GM12878 (cell line): ENCODE measurements at regions not wholly inside any gene's neighbourhood (a gene's known extent, or its start where the extent isn't known, plus 50 kb on each side); places are given as distances from the start of the nearest gene placed in this dataset.

Source experiments
- ATF2 ChIP-seq: IDR thresholded peaks from 2 replicates; pipeline ENCODE4 v1.6.1; 2012; ENCODE audit warnings: low read length, inconsistent platforms
- ATF3 ChIP-seq: IDR thresholded peaks from 2 replicates; pipeline ENCODE4 v1.6.1; 2011; ENCODE audit warnings: low read depth, mild to moderate bottlenecking, low read length, moderate library complexity, borderline replicate concordance; ENCODE audit errors: extremely low read depth
- BACH1 ChIP-seq: fragments of 450-650 bp; IDR thresholded peaks from 2 replicates; pipeline ENCODE4 v1.6.1; 2017; ENCODE audit warnings: mild to moderate bottlenecking, borderline replicate concordance
- CEBPB ChIP-seq, 2 experiments: fragments of 150-350 bp in 1 of 2; IDR thresholded peaks; 2 replicates each; pipeline ENCODE4 v1.6.1; 2012 to 2014; ENCODE audit warnings: low read depth in 2 of 2, low read length in 2 of 2, borderline replicate concordance in 1 of 2, inconsistent platforms in 1 of 2
- E2F4 ChIP-seq: IDR thresholded peaks from 2 replicates; pipeline ENCODE4 v1.6.1; 2012; ENCODE audit warnings: low read depth, low read length, improper control_type of control experiment
- EZH2 ChIP-seq: IDR thresholded peaks from 2 replicates; pipeline ENCODE4 v1.6.1; 2012; ENCODE audit warnings: low read depth, mild to moderate bottlenecking, control low read depth, inconsistent platforms, low read length, borderline replicate concordance; ENCODE audit not compliant: control insufficient read depth
- FOXM1 ChIP-seq: IDR thresholded peaks from 2 replicates; pipeline ENCODE4 v1.6.1; 2012; ENCODE audit warnings: low read depth, mild to moderate bottlenecking, inconsistent platforms, low read length, moderate library complexity
- JUNB ChIP-seq: IDR thresholded peaks from 2 replicates; pipeline ENCODE4 v1.6.1; 2016; ENCODE audit warnings: antibody characterized with exemption, mild to moderate bottlenecking
- REST ChIP-seq: IDR thresholded peaks from 2 replicates; pipeline ENCODE4 v1.6.1; 2012; ENCODE audit warnings: mild to moderate bottlenecking, low read depth, low read length
- TCF12 ChIP-seq: IDR thresholded peaks from 2 replicates; pipeline ENCODE4 v1.6.1; 2011; ENCODE audit warnings: low read depth, mild to moderate bottlenecking, low read length
- ZZZ3 ChIP-seq: IDR thresholded peaks from 2 replicates; pipeline ENCODE4 v1.6.1; 2011; ENCODE audit warnings: low read depth; ENCODE audit not compliant: control insufficient read depth, insufficient read length

GRCh38 chr5:12757035-12757434 is 852.8 kb upstream of the CTNND2 start:
- TF ChIP-seq ZZZ3 (no peak), REST (no peak), FOXM1 (no peak), BACH1 (no peak), EZH2 (no peak), ATF3 (no peak), CEBPB (IDR thresholded peaks at IDR 0.05; ENCODE audit: borderline replicate concordance in 1 of 2, low read depth in 2 of 2, low read length in 2 of 2) (no peak), ATF2 (no peak), TCF12 (no peak), E2F4 (no peak), JUNB (no peak)
